GM23338 (cell line): ENCODE measurements at regions not wholly inside any gene's neighbourhood (a gene's known extent, or its start where the extent isn't known, plus 50 kb on each side); places are given as distances from the start of the nearest gene placed in this dataset.

Experiments used
- CTCF ChIP-seq, 2 experiments: fragments of 200-600 bp in 1 of 2; sonication (generic) in 1 of 2; conservative IDR thresholded peaks; 2 replicates each; pipeline versions ENCODE4 v1.5.1 to v1.6.1; 2016 to 2017; ENCODE audit warnings: antibody characterized with exemption in 2 of 2, low read depth in 2 of 2, mild to moderate bottlenecking in 2 of 2, moderate library complexity in 1 of 2
- ETS1 ChIP-seq: IDR thresholded peaks from 2 replicates; pipeline ENCODE4 v1.6.1; 2016; ENCODE audit warnings: antibody characterized with exemption
- EZH2 ChIP-seq: fragments of 200-600 bp; sonication (generic); IDR thresholded peaks from one replicate; pipeline ENCODE4 v1.8.0; 2017; ENCODE audit warnings: antibody characterized with exemption, mild to moderate bottlenecking, low read depth; ENCODE audit not compliant: unreplicated experiment
- EZH2phosphoT487 ChIP-seq: fragments of 200-600 bp; sonication (generic); IDR thresholded peaks from one replicate; pipeline ENCODE4 v1.8.1; 2018; ENCODE audit warnings: antibody characterized with exemption; ENCODE audit not compliant: unreplicated experiment
- JUNB ChIP-seq: IDR thresholded peaks from one replicate; pipeline ENCODE4 v1.6.1; 2016; ENCODE audit warnings: antibody characterized with exemption; ENCODE audit not compliant: unreplicated experiment
- POLR2AphosphoS5 ChIP-seq: IDR thresholded peaks from 2 replicates; pipeline ENCODE4 v1.6.1; 2016; ENCODE audit warnings: antibody characterized with exemption, low read depth
- STAT1 ChIP-seq: IDR thresholded peaks from one replicate; pipeline ENCODE4 v1.6.1; 2016; ENCODE audit warnings: antibody characterized with exemption; ENCODE audit not compliant: unreplicated experiment
- TF ChIP-seq, protein P1 (sequence below): IDR thresholded peaks from one replicate; pipeline ENCODE4 v1.6.1; 2018; ENCODE audit warnings: antibody characterized with exemption; ENCODE audit not compliant: unreplicated experiment
- TF ChIP-seq, protein P2 (sequence below): fragments of 250-450 bp; sonication (Bioruptor Pico); IDR thresholded peaks from 2 replicates; pipeline ENCODE4 v1.5.0; 2020; ENCODE audit warnings: mild to moderate bottlenecking, moderate library complexity

- TF ChIP-seq CTCF (conservative IDR thresholded peaks at IDR 0.05; ENCODE audit: low read depth in 2 of 2) (no peak), EZH2 (no peak), POLR2AphosphoS5 (no peak), STAT1 (no peak), JUNB (no peak), EZH2phosphoT487 (no peak), ETS1 (no peak)
- TF ChIP-seq, protein P1, sequence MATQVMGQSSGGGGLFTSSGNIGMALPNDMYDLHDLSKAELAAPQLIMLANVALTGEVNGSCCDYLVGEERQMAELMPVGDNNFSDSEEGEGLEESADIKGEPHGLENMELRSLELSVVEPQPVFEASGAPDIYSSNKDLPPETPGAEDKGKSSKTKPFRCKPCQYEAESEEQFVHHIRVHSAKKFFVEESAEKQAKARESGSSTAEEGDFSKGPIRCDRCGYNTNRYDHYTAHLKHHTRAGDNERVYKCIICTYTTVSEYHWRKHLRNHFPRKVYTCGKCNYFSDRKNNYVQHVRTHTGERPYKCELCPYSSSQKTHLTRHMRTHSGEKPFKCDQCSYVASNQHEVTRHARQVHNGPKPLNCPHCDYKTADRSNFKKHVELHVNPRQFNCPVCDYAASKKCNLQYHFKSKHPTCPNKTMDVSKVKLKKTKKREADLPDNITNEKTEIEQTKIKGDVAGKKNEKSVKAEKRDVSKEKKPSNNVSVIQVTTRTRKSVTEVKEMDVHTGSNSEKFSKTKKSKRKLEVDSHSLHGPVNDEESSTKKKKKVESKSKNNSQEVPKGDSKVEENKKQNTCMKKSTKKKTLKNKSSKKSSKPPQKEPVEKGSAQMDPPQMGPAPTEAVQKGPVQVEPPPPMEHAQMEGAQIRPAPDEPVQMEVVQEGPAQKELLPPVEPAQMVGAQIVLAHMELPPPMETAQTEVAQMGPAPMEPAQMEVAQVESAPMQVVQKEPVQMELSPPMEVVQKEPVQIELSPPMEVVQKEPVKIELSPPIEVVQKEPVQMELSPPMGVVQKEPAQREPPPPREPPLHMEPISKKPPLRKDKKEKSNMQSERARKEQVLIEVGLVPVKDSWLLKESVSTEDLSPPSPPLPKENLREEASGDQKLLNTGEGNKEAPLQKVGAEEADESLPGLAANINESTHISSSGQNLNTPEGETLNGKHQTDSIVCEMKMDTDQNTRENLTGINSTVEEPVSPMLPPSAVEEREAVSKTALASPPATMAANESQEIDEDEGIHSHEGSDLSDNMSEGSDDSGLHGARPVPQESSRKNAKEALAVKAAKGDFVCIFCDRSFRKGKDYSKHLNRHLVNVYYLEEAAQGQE = no peak
- TF ChIP-seq, protein P2, sequence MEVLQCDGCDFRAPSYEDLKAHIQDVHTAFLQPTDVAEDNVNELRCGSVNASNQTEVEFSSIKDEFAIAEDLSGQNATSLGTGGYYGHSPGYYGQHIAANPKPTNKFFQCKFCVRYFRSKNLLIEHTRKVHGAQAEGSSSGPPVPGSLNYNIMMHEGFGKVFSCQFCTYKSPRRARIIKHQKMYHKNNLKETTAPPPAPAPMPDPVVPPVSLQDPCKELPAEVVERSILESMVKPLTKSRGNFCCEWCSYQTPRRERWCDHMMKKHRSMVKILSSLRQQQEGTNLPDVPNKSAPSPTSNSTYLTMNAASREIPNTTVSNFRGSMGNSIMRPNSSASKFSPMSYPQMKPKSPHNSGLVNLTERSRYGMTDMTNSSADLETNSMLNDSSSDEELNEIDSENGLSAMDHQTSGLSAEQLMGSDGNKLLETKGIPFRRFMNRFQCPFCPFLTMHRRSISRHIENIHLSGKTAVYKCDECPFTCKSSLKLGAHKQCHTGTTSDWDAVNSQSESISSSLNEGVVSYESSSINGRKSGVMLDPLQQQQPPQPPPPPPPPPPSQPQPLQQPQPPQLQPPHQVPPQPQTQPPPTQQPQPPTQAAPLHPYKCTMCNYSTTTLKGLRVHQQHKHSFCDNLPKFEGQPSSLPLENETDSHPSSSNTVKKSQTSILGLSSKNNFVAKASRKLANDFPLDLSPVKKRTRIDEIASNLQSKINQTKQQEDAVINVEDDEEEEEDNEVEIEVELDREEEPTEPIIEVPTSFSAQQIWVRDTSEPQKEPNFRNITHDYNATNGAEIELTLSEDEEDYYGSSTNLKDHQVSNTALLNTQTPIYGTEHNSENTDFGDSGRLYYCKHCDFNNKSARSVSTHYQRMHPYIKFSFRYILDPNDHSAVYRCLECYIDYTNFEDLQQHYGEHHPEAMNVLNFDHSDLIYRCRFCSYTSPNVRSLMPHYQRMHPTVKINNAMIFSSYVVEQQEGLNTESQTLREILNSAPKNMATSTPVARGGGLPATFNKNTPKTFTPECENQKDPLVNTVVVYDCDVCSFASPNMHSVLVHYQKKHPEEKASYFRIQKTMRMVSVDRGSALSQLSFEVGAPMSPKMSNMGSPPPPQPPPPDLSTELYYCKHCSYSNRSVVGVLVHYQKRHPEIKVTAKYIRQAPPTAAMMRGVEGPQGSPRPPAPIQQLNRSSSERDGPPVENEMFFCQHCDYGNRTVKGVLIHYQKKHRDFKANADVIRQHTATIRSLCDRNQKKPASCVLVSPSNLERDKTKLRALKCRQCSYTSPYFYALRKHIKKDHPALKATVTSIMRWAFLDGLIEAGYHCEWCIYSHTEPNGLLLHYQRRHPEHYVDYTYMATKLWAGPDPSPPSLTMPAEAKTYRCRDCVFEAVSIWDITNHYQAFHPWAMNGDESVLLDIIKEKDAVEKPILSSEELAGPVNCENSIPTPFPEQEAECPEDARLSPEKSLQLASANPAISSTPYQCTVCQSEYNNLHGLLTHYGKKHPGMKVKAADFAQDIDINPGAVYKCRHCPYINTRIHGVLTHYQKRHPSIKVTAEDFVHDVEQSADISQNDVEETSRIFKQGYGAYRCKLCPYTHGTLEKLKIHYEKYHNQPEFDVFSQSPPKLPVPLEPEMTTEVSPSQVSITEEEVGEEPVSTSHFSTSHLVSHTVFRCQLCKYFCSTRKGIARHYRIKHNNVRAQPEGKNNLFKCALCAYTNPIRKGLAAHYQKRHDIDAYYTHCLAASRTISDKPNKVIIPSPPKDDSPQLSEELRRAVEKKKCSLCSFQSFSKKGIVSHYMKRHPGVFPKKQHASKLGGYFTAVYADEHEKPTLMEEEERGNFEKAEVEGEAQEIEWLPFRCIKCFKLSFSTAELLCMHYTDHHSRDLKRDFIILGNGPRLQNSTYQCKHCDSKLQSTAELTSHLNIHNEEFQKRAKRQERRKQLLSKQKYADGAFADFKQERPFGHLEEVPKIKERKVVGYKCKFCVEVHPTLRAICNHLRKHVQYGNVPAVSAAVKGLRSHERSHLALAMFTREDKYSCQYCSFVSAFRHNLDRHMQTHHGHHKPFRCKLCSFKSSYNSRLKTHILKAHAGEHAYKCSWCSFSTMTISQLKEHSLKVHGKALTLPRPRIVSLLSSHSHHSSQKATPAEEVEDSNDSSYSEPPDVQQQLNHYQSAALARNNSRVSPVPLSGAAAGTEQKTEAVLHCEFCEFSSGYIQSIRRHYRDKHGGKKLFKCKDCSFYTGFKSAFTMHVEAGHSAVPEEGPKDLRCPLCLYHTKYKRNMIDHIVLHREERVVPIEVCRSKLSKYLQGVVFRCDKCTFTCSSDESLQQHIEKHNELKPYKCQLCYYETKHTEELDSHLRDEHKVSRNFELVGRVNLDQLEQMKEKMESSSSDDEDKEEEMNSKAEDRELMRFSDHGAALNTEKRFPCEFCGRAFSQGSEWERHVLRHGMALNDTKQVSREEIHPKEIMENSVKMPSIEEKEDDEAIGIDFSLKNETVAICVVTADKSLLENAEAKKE (CRISPR knock-in tag) = no peak
Observed at GRCh38 chr4:138892483-138893407, 122.8 kb upstream of the NOCT start.
